H1 (cell line): ENCODE measurements at regions not wholly inside any gene's neighbourhood (a gene's known extent, or its start where the extent isn't known, plus 50 kb on each side); places are given as distances from the start of the nearest gene placed in this dataset.

Experiments used
- CEBPB ChIP-seq: IDR thresholded peaks from 2 replicates; pipeline ENCODE4 v1.6.1; 2012; ENCODE audit warnings: low read depth, low read length
- CHD1 ChIP-seq: IDR thresholded peaks from 2 replicates; pipeline ENCODE4 v1.6.1; 2012; ENCODE audit warnings: low read depth, low read length, improper control_type of control experiment
- KDM5A ChIP-seq: fragments of 200-600 bp; IDR thresholded peaks from 2 replicates; pipeline ENCODE4 v1.7.1; 2012; ENCODE audit warnings: mild to moderate bottlenecking, low read length, inconsistent platforms, mixed read lengths
- PHF8 ChIP-seq: fragments of 200-600 bp; sonication (generic); conservative IDR thresholded peaks from 2 replicates; pipeline ENCODE4 v1.7.1; 2012; ENCODE audit warnings: low read depth, mild to moderate bottlenecking, inconsistent platforms, low read length, moderate library complexity
- TBP ChIP-seq: IDR thresholded peaks from 2 replicates; pipeline ENCODE4 v1.6.1; 2011; ENCODE audit warnings: low read depth, low read length, improper control_type of control experiment
- TF ChIP-seq, protein P1 (sequence below): fragments of 300-600 bp; sonication (generic); IDR thresholded peaks from 2 replicates; pipeline ENCODE4 v1.7.1; 2012; ENCODE audit warnings: low read length, moderate library complexity, mild to moderate bottlenecking, inconsistent platforms; ENCODE audit not compliant: insufficient replicate concordance

DNA sequence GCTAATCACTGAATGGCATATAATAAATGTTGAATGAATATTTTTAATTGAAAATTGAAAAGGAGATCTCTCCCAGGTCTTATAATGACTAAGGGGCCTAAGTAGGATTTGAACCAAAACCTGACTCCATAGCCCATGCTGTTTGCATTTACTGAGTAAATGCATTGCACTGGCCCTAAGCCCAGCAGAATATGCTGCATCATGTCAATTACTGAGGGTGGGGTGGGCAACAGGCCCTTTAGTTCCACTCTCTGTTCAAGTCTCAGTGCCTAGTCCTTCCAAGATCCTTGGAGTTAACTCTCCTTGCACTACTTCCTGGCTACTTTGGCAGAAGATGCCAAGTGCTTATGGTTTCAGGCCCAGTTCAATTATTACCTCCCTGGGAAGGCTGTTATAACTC lies 203.8 kb upstream of the DAB1 start (continued):
- TF ChIP-seq, protein P1, sequence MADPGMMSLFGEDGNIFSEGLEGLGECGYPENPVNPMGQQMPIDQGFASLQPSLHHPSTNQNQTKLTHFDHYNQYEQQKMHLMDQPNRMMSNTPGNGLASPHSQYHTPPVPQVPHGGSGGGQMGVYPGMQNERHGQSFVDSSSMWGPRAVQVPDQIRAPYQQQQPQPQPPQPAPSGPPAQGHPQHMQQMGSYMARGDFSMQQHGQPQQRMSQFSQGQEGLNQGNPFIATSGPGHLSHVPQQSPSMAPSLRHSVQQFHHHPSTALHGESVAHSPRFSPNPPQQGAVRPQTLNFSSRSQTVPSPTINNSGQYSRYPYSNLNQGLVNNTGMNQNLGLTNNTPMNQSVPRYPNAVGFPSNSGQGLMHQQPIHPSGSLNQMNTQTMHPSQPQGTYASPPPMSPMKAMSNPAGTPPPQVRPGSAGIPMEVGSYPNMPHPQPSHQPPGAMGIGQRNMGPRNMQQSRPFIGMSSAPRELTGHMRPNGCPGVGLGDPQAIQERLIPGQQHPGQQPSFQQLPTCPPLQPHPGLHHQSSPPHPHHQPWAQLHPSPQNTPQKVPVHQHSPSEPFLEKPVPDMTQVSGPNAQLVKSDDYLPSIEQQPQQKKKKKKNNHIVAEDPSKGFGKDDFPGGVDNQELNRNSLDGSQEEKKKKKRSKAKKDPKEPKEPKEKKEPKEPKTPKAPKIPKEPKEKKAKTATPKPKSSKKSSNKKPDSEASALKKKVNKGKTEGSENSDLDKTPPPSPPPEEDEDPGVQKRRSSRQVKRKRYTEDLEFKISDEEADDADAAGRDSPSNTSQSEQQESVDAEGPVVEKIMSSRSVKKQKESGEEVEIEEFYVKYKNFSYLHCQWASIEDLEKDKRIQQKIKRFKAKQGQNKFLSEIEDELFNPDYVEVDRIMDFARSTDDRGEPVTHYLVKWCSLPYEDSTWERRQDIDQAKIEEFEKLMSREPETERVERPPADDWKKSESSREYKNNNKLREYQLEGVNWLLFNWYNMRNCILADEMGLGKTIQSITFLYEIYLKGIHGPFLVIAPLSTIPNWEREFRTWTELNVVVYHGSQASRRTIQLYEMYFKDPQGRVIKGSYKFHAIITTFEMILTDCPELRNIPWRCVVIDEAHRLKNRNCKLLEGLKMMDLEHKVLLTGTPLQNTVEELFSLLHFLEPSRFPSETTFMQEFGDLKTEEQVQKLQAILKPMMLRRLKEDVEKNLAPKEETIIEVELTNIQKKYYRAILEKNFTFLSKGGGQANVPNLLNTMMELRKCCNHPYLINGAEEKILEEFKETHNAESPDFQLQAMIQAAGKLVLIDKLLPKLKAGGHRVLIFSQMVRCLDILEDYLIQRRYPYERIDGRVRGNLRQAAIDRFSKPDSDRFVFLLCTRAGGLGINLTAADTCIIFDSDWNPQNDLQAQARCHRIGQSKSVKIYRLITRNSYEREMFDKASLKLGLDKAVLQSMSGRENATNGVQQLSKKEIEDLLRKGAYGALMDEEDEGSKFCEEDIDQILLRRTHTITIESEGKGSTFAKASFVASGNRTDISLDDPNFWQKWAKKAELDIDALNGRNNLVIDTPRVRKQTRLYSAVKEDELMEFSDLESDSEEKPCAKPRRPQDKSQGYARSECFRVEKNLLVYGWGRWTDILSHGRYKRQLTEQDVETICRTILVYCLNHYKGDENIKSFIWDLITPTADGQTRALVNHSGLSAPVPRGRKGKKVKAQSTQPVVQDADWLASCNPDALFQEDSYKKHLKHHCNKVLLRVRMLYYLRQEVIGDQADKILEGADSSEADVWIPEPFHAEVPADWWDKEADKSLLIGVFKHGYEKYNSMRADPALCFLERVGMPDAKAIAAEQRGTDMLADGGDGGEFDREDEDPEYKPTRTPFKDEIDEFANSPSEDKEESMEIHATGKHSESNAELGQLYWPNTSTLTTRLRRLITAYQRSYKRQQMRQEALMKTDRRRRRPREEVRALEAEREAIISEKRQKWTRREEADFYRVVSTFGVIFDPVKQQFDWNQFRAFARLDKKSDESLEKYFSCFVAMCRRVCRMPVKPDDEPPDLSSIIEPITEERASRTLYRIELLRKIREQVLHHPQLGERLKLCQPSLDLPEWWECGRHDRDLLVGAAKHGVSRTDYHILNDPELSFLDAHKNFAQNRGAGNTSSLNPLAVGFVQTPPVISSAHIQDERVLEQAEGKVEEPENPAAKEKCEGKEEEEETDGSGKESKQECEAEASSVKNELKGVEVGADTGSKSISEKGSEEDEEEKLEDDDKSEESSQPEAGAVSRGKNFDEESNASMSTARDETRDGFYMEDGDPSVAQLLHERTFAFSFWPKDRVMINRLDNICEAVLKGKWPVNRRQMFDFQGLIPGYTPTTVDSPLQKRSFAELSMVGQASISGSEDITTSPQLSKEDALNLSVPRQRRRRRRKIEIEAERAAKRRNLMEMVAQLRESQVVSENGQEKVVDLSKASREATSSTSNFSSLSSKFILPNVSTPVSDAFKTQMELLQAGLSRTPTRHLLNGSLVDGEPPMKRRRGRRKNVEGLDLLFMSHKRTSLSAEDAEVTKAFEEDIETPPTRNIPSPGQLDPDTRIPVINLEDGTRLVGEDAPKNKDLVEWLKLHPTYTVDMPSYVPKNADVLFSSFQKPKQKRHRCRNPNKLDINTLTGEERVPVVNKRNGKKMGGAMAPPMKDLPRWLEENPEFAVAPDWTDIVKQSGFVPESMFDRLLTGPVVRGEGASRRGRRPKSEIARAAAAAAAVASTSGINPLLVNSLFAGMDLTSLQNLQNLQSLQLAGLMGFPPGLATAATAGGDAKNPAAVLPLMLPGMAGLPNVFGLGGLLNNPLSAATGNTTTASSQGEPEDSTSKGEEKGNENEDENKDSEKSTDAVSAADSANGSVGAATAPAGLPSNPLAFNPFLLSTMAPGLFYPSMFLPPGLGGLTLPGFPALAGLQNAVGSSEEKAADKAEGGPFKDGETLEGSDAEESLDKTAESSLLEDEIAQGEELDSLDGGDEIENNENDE: no peak
- TF ChIP-seq TBP (no peak), PHF8 (no peak), CHD1 (no peak), KDM5A (no peak), CEBPB (no peak)
